H9 (cell line): ENCODE measurements at regions not wholly inside any gene's neighbourhood (a gene's known extent, or its start where the extent isn't known, plus 50 kb on each side); places are given as distances from the start of the nearest gene placed in this dataset.
A peak's percentile ranks its signal among the peaks of the same experiment; 100 is the strongest.

Source experiments
- DNase-seq: peaks from one replicate; pipeline ENCODE4 v3.0.0-alpha.2; 2017
- H2AFZ ChIP-seq: one replicate; pipeline ENCODE4 v1.6.1; 2013; ENCODE audit warnings: mild to moderate bottlenecking, low read length, control low read depth, moderate library complexity
- H2AK5ac ChIP-seq: 2 replicates; pipeline ENCODE4 v1.6.1; 2013; ENCODE audit warnings: low read length, control low read depth, mixed read lengths; ENCODE audit not compliant: insufficient read length
- H2BK120ac ChIP-seq: one replicate; pipeline ENCODE4 v1.6.1; 2013; ENCODE audit warnings: low read depth, mild to moderate bottlenecking, low read length, control low read depth, inconsistent platforms; ENCODE audit not compliant: poor library complexity, severe bottlenecking
- H2BK12ac ChIP-seq: 2 replicates; pipeline ENCODE4 v1.6.1; 2013; ENCODE audit warnings: low read length, control low read depth, mixed read lengths, low read depth; ENCODE audit not compliant: insufficient read length
- H2BK15ac ChIP-seq: 2 replicates; pipeline ENCODE4 v1.6.1; 2013; ENCODE audit warnings: low read depth, low read length, control low read depth
- H2BK20ac ChIP-seq: one replicate; pipeline ENCODE4 v1.6.1; 2013; ENCODE audit warnings: low read depth, mild to moderate bottlenecking, low read length, control low read depth, inconsistent platforms; ENCODE audit not compliant: poor library complexity, severe bottlenecking
- H2BK5ac ChIP-seq: 2 replicates; pipeline ENCODE4 v1.6.1; 2013; ENCODE audit warnings: low read length, control low read depth, mixed read lengths; ENCODE audit not compliant: insufficient read length
- H3K14ac ChIP-seq: 2 replicates; pipeline ENCODE4 v1.6.1; 2013; ENCODE audit warnings: low read length, control low read depth; ENCODE audit not compliant: insufficient read depth
- H3K18ac ChIP-seq: 2 replicates; pipeline ENCODE4 v1.6.1; 2013; ENCODE audit warnings: low read depth, mild to moderate bottlenecking, mixed read lengths, low read length, control low read depth; ENCODE audit not compliant: insufficient read length
- H3K23ac ChIP-seq: 2 replicates; pipeline ENCODE4 v1.6.1; 2013; ENCODE audit warnings: low read length, control low read depth, mixed read lengths, low read depth; ENCODE audit not compliant: insufficient read length
- H3K23me2 ChIP-seq: 2 replicates; pipeline ENCODE4 v1.6.1; 2013; ENCODE audit warnings: low read depth, mild to moderate bottlenecking, mixed read lengths, low read length, control low read depth; ENCODE audit not compliant: insufficient read length, poor library complexity, severe bottlenecking
- H3K27ac ChIP-seq: 2 replicates; pipeline ENCODE4 v1.5.1; 2013; ENCODE audit warnings: low read length, control low read depth, mixed read lengths, low read depth; ENCODE audit not compliant: insufficient read length
- H3K27me3 ChIP-seq: 2 replicates; pipeline ENCODE4 v1.6.1; 2013; ENCODE audit warnings: low read length, control low read depth, inconsistent platforms; ENCODE audit not compliant: insufficient read depth
- H3K4ac ChIP-seq: 2 replicates; pipeline ENCODE4 v1.6.1; 2013; ENCODE audit warnings: low read depth, mild to moderate bottlenecking, control low read depth, inconsistent platforms, low read length, moderate library complexity
- H3K4me1 ChIP-seq: 2 replicates; pipeline ENCODE4 v1.6.1; 2013; ENCODE audit warnings: low read length, control low read depth, inconsistent platforms; ENCODE audit not compliant: insufficient read depth
- H3K4me2 ChIP-seq: 2 replicates; pipeline ENCODE4 v1.6.1; 2013; ENCODE audit warnings: low read length, control low read depth, mixed read lengths; ENCODE audit not compliant: insufficient read length, insufficient read depth
- H3K56ac ChIP-seq: 2 replicates; pipeline ENCODE4 v1.6.1; 2013; ENCODE audit warnings: low read depth, mild to moderate bottlenecking, mixed read lengths, low read length, control low read depth; ENCODE audit not compliant: insufficient read length
- H3K79me1 ChIP-seq: 2 replicates; pipeline ENCODE4 v1.6.1; 2013; ENCODE audit warnings: low read depth, mild to moderate bottlenecking, moderate library complexity, low read length, control low read depth, inconsistent platforms; ENCODE audit not compliant: insufficient read depth, poor library complexity, severe bottlenecking
- H3K79me2 ChIP-seq: 2 replicates; pipeline ENCODE4 v1.6.1; 2013; ENCODE audit warnings: low read length, control low read depth, inconsistent platforms; ENCODE audit not compliant: insufficient read depth
- H3K9ac ChIP-seq: 2 replicates; pipeline ENCODE4 v1.6.1; 2013; ENCODE audit warnings: low read length, control low read depth, mixed read lengths; ENCODE audit not compliant: insufficient read length; ENCODE audit errors: extremely low read depth
- H3K9me3 ChIP-seq: one replicate; pipeline ENCODE4 v1.6.1; 2013; ENCODE audit warnings: low read depth, low read length, inconsistent platforms; ENCODE audit not compliant: control insufficient read depth
- H3T11ph ChIP-seq: one replicate; pipeline ENCODE4 v1.6.1; 2013; ENCODE audit warnings: mild to moderate bottlenecking, low read length, control low read depth, inconsistent platforms
- H4K20me1 ChIP-seq: one replicate; pipeline ENCODE4 v1.6.1; 2013; ENCODE audit not compliant: control insufficient read depth, insufficient read length, insufficient read depth
- H4K5ac ChIP-seq: 2 replicates; pipeline ENCODE4 v1.6.1; 2013; ENCODE audit warnings: low read depth, mild to moderate bottlenecking, mixed read lengths, low read length, control low read depth; ENCODE audit not compliant: insufficient read length
- H4K8ac ChIP-seq: replicated peaks from 2 replicates; pipeline ENCODE4 v1.6.1; 2013; ENCODE audit warnings: low read length, control low read depth, mixed read lengths, low read depth; ENCODE audit not compliant: insufficient read length
- H4K91ac ChIP-seq: 2 replicates; pipeline ENCODE4 v1.6.1; 2013; ENCODE audit warnings: low read depth, mild to moderate bottlenecking, moderate library complexity, mixed read lengths, low read length, control low read depth; ENCODE audit not compliant: insufficient read length
- H3K27ac Mint-ChIP-seq, 3 experiments: 2 replicates in 2 of 3; 3 replicates in 1 of 3; pipeline ENCODE4 v1.8.0; 2020 to 2021; ENCODE audit warnings: mixed read lengths in 3 of 3, mild to moderate bottlenecking in 1 of 3, moderate library complexity in 1 of 3
- H3K27me3 Mint-ChIP-seq: 2 replicates; pipeline ENCODE4 v1.8.0; 2021; ENCODE audit warnings: low read depth, mild to moderate bottlenecking, moderate library complexity, mixed read lengths
- H3K36me3 Mint-ChIP-seq, 3 experiments: 2 replicates in 2 of 3; 3 replicates in 1 of 3; pipeline ENCODE4 v1.8.0; 2020 to 2021; ENCODE audit warnings: low read depth in 3 of 3, mixed read lengths in 3 of 3; ENCODE audit not compliant: insufficient read depth in 1 of 3
- H3K4me1 Mint-ChIP-seq, 2 experiments: 2 replicates each; pipeline ENCODE4 v1.8.0; 2020; ENCODE audit warnings: mixed read lengths in 2 of 2
- H3K4me3 Mint-ChIP-seq, 2 experiments: 2 replicates in 1 of 2; 3 replicates in 1 of 2; pipeline ENCODE4 v1.8.0; 2020 to 2021; ENCODE audit warnings: mild to moderate bottlenecking in 2 of 2, mixed read lengths in 2 of 2, moderate library complexity in 1 of 2
- H3K9me3 Mint-ChIP-seq, 2 experiments: 2 replicates in 1 of 2; 3 replicates in 1 of 2; pipeline ENCODE4 v1.8.0; 2020; ENCODE audit warnings: mild to moderate bottlenecking in 2 of 2, mixed read lengths in 2 of 2, moderate library complexity in 1 of 2
- WGBS: extraction: QIAGEN DNeasy Blood & Tissue Kit; methylation state at CpG from one replicate; pipeline ENCODE4 v1.1.7; 2013; ENCODE audit warnings: missing lambda C conversion rate, low lambda C conversion rate, mixed read lengths; ENCODE audit not compliant: insufficient read length; ENCODE audit errors: extremely low coverage; 5-methylcytosine and 5-hydroxymethylcytosine counted together
- TF ChIP-seq, protein P1 (sequence below): fragments of 200-600 bp; sonication (generic); conservative IDR thresholded peaks from 3 replicates; pipeline ENCODE4 v1.8.0; 2021; ENCODE audit warnings: antibody characterized with exemption, mild to moderate bottlenecking

DNA sequence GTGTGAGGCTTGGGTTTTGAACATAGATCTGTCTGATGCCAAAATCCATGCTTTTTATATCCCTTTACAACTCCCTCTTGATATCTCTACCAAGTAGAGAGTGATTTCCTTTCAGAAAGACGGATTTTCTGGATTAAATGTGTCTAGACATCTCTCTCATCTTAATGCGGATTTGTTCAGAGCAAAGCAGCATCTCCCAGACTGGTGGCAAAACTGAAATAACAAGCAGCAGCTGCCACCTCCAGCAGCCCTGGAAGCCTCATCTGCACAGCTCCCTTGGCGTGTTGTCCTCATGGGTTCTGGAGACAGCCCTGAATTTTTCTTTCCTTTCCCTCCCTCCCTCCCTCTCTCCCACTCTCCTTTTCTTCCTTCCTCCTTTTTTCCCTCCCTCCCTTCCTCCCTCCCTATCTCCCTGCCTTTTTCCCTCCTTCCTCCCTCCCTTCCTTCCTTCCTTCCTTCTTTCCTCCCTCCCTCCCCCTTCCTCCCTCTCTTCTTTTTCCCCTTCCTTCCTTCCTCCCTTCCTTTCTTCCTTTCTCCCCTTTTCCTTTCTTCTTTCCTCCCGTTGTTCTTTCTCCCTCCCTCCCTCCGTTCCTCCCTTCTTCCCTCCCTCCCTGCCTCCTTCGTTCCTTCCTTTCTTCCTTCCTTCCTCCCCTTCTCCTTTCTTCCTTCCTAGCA, 639.9 kb downstream of the TYW1 start:
- H3K9ac ChIP-seq: no peak overlapping the region
- H2BK20ac ChIP-seq: no peak overlapping the region
- H3T11ph ChIP-seq: no peak overlapping the region
- H2AFZ ChIP-seq: no peak overlapping the region
- no peaks in the 10 kb centered on the region for H3K79me1 ChIP-seq
- no peaks in the 10 kb centered on the region for H3K9me3 ChIP-seq
- no peaks in the 10 kb centered on the region for H3K27me3 ChIP-seq
- no peaks in the 10 kb centered on the region for H3K4me1 ChIP-seq
- Mint-ChIP-seq H3K9me3 (peaks cover 2 to 3% of the 10 kb centered on the region in 2 experiments; a peak in 2 of 5 replicates), H3K4me1 (peaks cover 7 to 9% of the 10 kb centered on the region in 2 experiments), H3K4me3 (peak overlapping the region in 1 of 2 experiments; percentile 34; a peak in 1 of 5 replicates), H3K36me3 (peaks cover 0 to 1% (median 0%) of the 10 kb centered on the region in 3 experiments; a peak in 1 of 7 replicates), H3K27me3 (no peaks in the 10 kb centered on the region), H3K27ac (peak overlapping the region; percentile 15 to 82 (median 19); a peak in 1 of 7 replicates)
- H4K8ac ChIP-seq: peak overlapping the region; percentile 64
- H3K18ac ChIP-seq: no peak overlapping the region
- H2BK120ac ChIP-seq: peak overlapping the region; percentile 23
- H4K5ac ChIP-seq: no peak overlapping the region
- H3K14ac ChIP-seq: no peak overlapping the region
- TF ChIP-seq, protein P1, sequence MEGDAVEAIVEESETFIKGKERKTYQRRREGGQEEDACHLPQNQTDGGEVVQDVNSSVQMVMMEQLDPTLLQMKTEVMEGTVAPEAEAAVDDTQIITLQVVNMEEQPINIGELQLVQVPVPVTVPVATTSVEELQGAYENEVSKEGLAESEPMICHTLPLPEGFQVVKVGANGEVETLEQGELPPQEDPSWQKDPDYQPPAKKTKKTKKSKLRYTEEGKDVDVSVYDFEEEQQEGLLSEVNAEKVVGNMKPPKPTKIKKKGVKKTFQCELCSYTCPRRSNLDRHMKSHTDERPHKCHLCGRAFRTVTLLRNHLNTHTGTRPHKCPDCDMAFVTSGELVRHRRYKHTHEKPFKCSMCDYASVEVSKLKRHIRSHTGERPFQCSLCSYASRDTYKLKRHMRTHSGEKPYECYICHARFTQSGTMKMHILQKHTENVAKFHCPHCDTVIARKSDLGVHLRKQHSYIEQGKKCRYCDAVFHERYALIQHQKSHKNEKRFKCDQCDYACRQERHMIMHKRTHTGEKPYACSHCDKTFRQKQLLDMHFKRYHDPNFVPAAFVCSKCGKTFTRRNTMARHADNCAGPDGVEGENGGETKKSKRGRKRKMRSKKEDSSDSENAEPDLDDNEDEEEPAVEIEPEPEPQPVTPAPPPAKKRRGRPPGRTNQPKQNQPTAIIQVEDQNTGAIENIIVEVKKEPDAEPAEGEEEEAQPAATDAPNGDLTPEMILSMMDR: no peak
- H3K23ac ChIP-seq: no peak overlapping the region
- H2BK5ac ChIP-seq: peak overlapping the region; percentile 67
- H3K56ac ChIP-seq: no peak overlapping the region
- no CpG with 5 or more reads among the region's 6 CpGs for WGBS
- no peak for DNase-seq
- H2BK15ac ChIP-seq: no peak overlapping the region
- no peak overlapping the region for H3K27ac ChIP-seq
- H4K91ac ChIP-seq: no peak overlapping the region
- no peak overlapping the region for H2AK5ac ChIP-seq
- peak overlapping the region; percentile 41 for H3K4me2 ChIP-seq
- no peak overlapping the region for H3K4ac ChIP-seq
- no peaks in the 10 kb centered on the region for H4K20me1 ChIP-seq
- no peaks in the 10 kb centered on the region for H3K79me2 ChIP-seq
- H3K23me2 ChIP-seq: no peaks in the 10 kb centered on the region
- no peak overlapping the region for H2BK12ac ChIP-seq
